Naive B cell (primary cell): ENCODE measurements at regions not wholly inside any gene's neighbourhood (a gene's known extent, or its start where the extent isn't known, plus 50 kb on each side); places are given as distances from the start of the nearest gene placed in this dataset.
A peak's percentile ranks its signal among the peaks of the same experiment; 100 is the strongest.
"Not testable (repeated sequence)": the region's sequence is repeated elsewhere in the genome, so short reads cannot be mapped to it uniquely, and the experiment has no call there.

Experiments used
- ATAC-seq, 2 donors: fragments of 150-1000 bp; cut with Tn5 transposase; 2 replicates each; pipeline ENCODE4 v1.10.0; 2021; ENCODE audit warnings: low read depth in 2 of 2, mild to moderate bottlenecking in 2 of 2, moderate library complexity in 2 of 2
- DNase-seq: peaks from one replicate; pipeline ENCODE4 v3.0.0; 2022
- H3K27ac Mint-ChIP-seq, 6 donors: one replicate each; pipeline ENCODE4 v1.8.0; 2020 to 2022; ENCODE audit warnings: mild to moderate bottlenecking in 6 of 6, mixed read lengths in 6 of 6, moderate library complexity in 5 of 6, inconsistent platforms in 2 of 6
- H3K27me3 Mint-ChIP-seq, 3 donors: one replicate each; pipeline ENCODE4 v1.8.0; 2021 to 2022; ENCODE audit warnings: mixed read lengths in 3 of 3, mild to moderate bottlenecking in 1 of 3
- H3K36me3 Mint-ChIP-seq, 2 donors: one replicate each; pipeline ENCODE4 v1.8.0; 2020 to 2022; ENCODE audit warnings: mixed read lengths in 2 of 2, inconsistent platforms in 1 of 2, mild to moderate bottlenecking in 1 of 2
- H3K4me1 Mint-ChIP-seq, 3 donors: one replicate each; pipeline ENCODE4 v1.8.0; 2020 to 2022; ENCODE audit warnings: mixed read lengths in 3 of 3, inconsistent platforms in 1 of 3, mild to moderate bottlenecking in 1 of 3, moderate library complexity in 1 of 3
- H3K4me3 Mint-ChIP-seq, 8 donors: one replicate each; pipeline ENCODE4 v1.8.0; 2020 to 2022; ENCODE audit warnings: mild to moderate bottlenecking in 8 of 8, mixed read lengths in 8 of 8, moderate library complexity in 8 of 8, inconsistent platforms in 2 of 8
- H3K9me3 Mint-ChIP-seq, 7 donors: one replicate each; pipeline ENCODE4 v1.8.0; 2020 to 2022; ENCODE audit warnings: mixed read lengths in 7 of 7, mild to moderate bottlenecking in 5 of 7, inconsistent platforms in 2 of 7, moderate library complexity in 1 of 7

- H3K4me1 Mint-ChIP-seq = no peaks in the 10 kb centered on the region
- peaks cover 0 to 3% of the 10 kb centered on the region in 2 donors for H3K36me3 Mint-ChIP-seq
- no peak overlapping the region for H3K27ac Mint-ChIP-seq
- no peak overlapping the region for H3K4me3 Mint-ChIP-seq
- H3K9me3 Mint-ChIP-seq = peaks cover 16 to 71% (median 54%) of the 10 kb centered on the region in 7 donors
- DNase-seq (no peak), ATAC-seq (no peak)
- H3K27me3 Mint-ChIP-seq = no peaks in the 10 kb centered on the region
Observed at GRCh38 chr7:63087575-63088190, 911.0 kb upstream of the ZNF722 start.

- no peak overlapping the region for H3K27ac Mint-ChIP-seq
- peaks cover 7 to 42% (median 36%) of the 10 kb centered on the region in 7 donors for H3K9me3 Mint-ChIP-seq
- H3K4me3 Mint-ChIP-seq = peak overlapping the region in 1 of 8 donors; percentile 20
Observed at GRCh38 chr7:63092951-63093350, 905.7 kb upstream of the ZNF722 start.

GRCh38 chr7:63093481-63093880 is 905.2 kb upstream of the ZNF722 start:
- no peak for DNase-seq
- Mint-ChIP-seq H3K36me3 (no peaks in the 10 kb centered on the region), H3K4me3 (no peak overlapping the region), H3K27ac (no peak overlapping the region), H3K9me3 (peaks cover 7 to 40% (median 35%) of the 10 kb centered on the region in 7 donors), H3K4me1 (no peaks in the 10 kb centered on the region), H3K27me3 (no peaks in the 10 kb centered on the region)
- no peak for ATAC-seq

More at GRCh38 chr7:63092951-63093350, 905.7 kb upstream of the ZNF722 start:
- ATAC-seq = no peak
- DNase-seq = no peak
- Mint-ChIP-seq H3K36me3 (no peaks in the 10 kb centered on the region), H3K27me3 (no peaks in the 10 kb centered on the region), H3K4me1 (no peaks in the 10 kb centered on the region)

- Mint-ChIP-seq H3K4me1 (no peaks in the 10 kb centered on the region), H3K27ac (no peak overlapping the region), H3K9me3 (peaks cover 6 to 41% (median 30%) of the 10 kb centered on the region in 7 donors), H3K27me3 (no peaks in the 10 kb centered on the region), H3K36me3 (no peaks in the 10 kb centered on the region), H3K4me3 (no peak overlapping the region)
- no peak for ATAC-seq
- no peak for DNase-seq
Observed at GRCh38 chr7:63096141-63096540, 902.5 kb upstream of the ZNF722 start.

GRCh38 chr7:63104666-63105065 is 894.0 kb upstream of the ZNF722 start:
- H3K4me1 Mint-ChIP-seq = no peaks in the 10 kb centered on the region
- no peak for ATAC-seq
- no peaks in the 10 kb centered on the region for H3K36me3 Mint-ChIP-seq
- no peaks in the 10 kb centered on the region for H3K27me3 Mint-ChIP-seq
- H3K9me3 Mint-ChIP-seq = peaks cover 12 to 59% (median 31%) of the 10 kb centered on the region in 7 donors
- no peak overlapping the region for H3K27ac Mint-ChIP-seq
- DNase-seq = no peak
- no peak overlapping the region for H3K4me3 Mint-ChIP-seq

- no peak overlapping the region for H3K27ac Mint-ChIP-seq
- peaks cover 9 to 51% (median 23%) of the 10 kb centered on the region in 7 donors for H3K9me3 Mint-ChIP-seq
- no peaks in the 10 kb centered on the region for H3K27me3 Mint-ChIP-seq
- H3K4me1 Mint-ChIP-seq = no peaks in the 10 kb centered on the region
- H3K4me3 Mint-ChIP-seq = no peak overlapping the region
- DNase-seq (no peak), ATAC-seq (no peak)
- H3K36me3 Mint-ChIP-seq = no peaks in the 10 kb centered on the region
Observed at GRCh38 chr7:63105978-63106377, 892.7 kb upstream of the ZNF722 start.

- peak overlapping the region in 1 of 8 donors; percentile 47 for H3K4me3 Mint-ChIP-seq
- H3K36me3 Mint-ChIP-seq = no peaks in the 10 kb centered on the region
- DNase-seq = no peak
- H3K9me3 Mint-ChIP-seq = peaks cover 9 to 45% (median 19%) of the 10 kb centered on the region in 7 donors
- ATAC-seq = no peak
- H3K4me1 Mint-ChIP-seq = no peaks in the 10 kb centered on the region
- no peak overlapping the region for H3K27ac Mint-ChIP-seq
- H3K27me3 Mint-ChIP-seq = no peaks in the 10 kb centered on the region
Observed at GRCh38 chr7:63106506-63107388, 891.9 kb upstream of the ZNF722 start.

GRCh38 chr7:63111511-63111910 is 887.1 kb upstream of the ZNF722 start:
- not testable (repeated sequence) for H3K36me3 Mint-ChIP-seq, ATAC-seq, H3K4me1 Mint-ChIP-seq, H3K27me3 Mint-ChIP-seq, DNase-seq, H3K4me3 Mint-ChIP-seq, H3K27ac Mint-ChIP-seq
- peaks cover 5 to 37% (median 12%) of the 10 kb centered on the region in 7 donors for H3K9me3 Mint-ChIP-seq

- H3K36me3 Mint-ChIP-seq = no peaks in the 10 kb centered on the region
- no peak for ATAC-seq
- no peak for DNase-seq
Observed at GRCh38 chr7:63112764-63113712, 885.6 kb upstream of the ZNF722 start.

GRCh38 chr7:63113713-63114285 is 884.9 kb upstream of the ZNF722 start:
- no peak for ATAC-seq
- Mint-ChIP-seq H3K4me1 (no peaks in the 10 kb centered on the region), H3K27me3 (no peaks in the 10 kb centered on the region), H3K36me3 (no peaks in the 10 kb centered on the region), H3K27ac (no peak overlapping the region), H3K4me3 (no peak overlapping the region), H3K9me3 (peaks cover 4 to 44% (median 10%) of the 10 kb centered on the region in 7 donors)
- no peak for DNase-seq

More at GRCh38 chr7:63112764-63113712, 885.6 kb upstream of the ZNF722 start:
- Mint-ChIP-seq H3K9me3 (peaks cover 4 to 38% (median 10%) of the 10 kb centered on the region in 7 donors), H3K4me1 (no peaks in the 10 kb centered on the region), H3K4me3 (no peak overlapping the region), H3K27ac (no peak overlapping the region), H3K27me3 (no peaks in the 10 kb centered on the region)

GRCh38 chr7:63114371-63114985 is 884.2 kb upstream of the ZNF722 start:
- no peak for ATAC-seq
- H3K27me3 Mint-ChIP-seq = no peaks in the 10 kb centered on the region
- no peaks in the 10 kb centered on the region for H3K4me1 Mint-ChIP-seq
- H3K27ac Mint-ChIP-seq = no peak overlapping the region
- H3K36me3 Mint-ChIP-seq = no peaks in the 10 kb centered on the region
- DNase-seq = no peak
- no peak overlapping the region for H3K4me3 Mint-ChIP-seq
- peaks cover 4 to 43% (median 14%) of the 10 kb centered on the region in 7 donors for H3K9me3 Mint-ChIP-seq
